ENCODE measurements at regions not wholly inside any gene's neighbourhood (a gene's known extent, or its start where the extent isn't known, plus 50 kb on each side); places are given as distances from the start of the nearest gene placed in this dataset.

- TF ChIP-seq CTCF (IDR thresholded peaks at IDR 0.05) (no peak), E2F1 (CRISPR knock-in tag; IDR thresholded peaks at IDR 0.05) (no peak), ZNF512 (CRISPR knock-in tag; IDR thresholded peaks at IDR 0.05; ENCODE audit: borderline replicate concordance) (no peak)
These were observed 287.5 kb upstream of the ANO3 start for GRCh38 chr11:26044389-26044788.
